NOMO-1 (cell line): ENCODE measurements at regions not wholly inside any gene's neighbourhood (a gene's known extent, or its start where the extent isn't known, plus 50 kb on each side); places are given as distances from the start of the nearest gene placed in this dataset.
"Not testable (repeated sequence)": the region's sequence is repeated elsewhere in the genome, so short reads cannot be mapped to it uniquely, and the experiment has no call there.

ENCODE experiments used
- DNase-seq, 2 experiments: peaks; one replicate each; lab custom pipeline; 2025; ENCODE audit not compliant: unreplicated experiment in 2 of 2; lab: John Stamatoyannopoulos, UW

- DNase-seq: not testable (repeated sequence)
These were observed 1164.3 kb downstream of the RPIA start for GRCh38 chr2:89855752-89856151.

DNA sequence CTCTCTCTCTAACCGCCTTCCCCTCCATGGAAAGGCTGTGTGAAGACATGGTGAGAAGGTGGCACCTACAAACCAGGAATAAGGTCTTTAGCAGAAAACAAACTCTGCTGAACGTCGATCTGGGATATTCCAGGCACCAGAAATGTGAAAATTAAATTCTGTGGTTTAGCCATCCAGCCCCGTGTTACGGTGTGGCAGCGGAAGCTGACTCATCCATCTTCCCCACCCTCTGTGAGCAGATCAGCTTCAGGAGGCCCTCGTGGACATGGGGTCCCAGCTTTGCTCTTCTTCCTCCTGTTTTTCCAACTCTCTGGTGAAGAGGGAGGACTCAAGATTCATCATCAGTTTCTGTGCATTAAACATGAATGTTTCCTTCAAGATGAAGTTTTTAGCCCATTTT is 1164.8 kb downstream of the RPIA start:
- DNase-seq: not testable (repeated sequence)

DNA sequence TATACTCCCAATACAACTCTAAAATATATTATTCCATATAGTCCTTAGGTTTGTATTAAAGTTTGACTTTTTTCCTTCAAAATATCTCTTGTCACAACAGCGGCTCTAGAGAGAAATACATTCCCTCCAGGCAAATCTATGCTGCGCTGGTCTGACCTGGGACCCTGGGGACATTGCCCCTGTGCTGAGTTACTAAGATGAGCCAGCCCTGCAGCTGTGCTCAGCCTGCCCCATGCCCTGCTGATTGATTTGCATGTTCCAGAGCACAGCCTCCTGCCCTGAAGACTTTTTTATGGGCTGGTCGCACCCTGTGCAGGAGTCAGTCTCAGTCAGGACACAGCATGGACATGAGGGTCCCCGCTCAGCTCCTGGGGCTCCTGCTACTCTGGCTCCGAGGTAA is 1170.7 kb downstream of the RPIA start:
- DNase-seq: not testable (repeated sequence)

DNA sequence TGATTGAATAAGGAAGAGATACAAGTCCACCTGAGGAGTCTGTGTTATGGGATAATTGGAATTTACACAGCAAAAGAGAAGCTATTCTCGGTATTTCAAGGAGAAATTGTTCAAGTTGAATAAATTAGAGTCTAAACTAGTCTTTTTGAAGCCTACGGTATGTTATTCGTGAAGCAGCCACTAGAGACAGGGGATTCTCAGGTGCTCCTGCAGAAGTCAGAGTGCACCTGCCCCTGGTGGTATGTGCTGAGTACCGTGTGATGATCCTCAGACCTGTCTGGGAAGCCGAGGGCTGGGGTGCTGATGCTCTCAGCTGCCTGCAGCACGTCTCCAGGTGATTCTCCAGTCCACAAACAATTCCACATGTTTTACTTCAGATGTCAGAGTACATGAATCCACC is 1171.7 kb downstream of the RPIA start:
- not testable (repeated sequence) for DNase-seq

DNA sequence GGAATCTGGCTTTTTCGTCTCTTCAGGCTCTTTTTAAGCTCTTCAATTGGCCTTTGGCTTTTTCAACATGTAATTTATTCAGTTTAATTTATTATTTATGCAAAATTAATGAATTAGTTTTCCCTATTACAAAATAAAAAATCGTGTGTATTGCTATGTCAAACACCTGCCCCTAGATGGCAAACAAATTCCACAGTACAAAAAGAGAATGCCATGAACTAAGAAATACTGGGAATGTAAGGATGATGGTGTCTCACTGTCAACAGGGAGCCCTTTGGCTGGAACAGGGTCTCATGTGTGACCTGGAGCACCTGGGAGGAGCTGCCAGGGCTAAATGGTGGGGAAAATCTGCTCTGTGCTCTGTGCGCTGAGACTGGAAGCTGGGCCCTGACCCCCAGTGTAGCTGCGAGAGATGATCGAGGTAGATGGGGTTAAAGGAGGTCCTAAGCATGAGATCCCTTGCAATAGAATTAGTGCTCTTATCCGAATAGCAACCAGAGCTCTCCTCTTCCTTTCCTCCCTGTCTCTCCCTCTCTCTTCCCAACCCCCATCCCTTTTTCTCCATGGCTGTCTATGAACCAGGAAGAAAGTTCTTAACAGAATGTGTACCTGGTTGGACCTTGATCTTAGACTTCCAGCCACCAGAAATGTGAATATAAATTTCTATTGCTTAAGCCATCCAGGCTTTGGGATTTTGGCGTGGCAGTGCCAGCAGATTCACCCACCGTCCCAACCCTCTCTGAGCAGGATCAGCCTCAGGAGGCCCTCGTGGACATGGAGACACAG is 1183.5 kb downstream of the RPIA start:
- not testable (repeated sequence) for DNase-seq

GRCh38 chr2:89876445-89876844 is 1185.0 kb downstream of the RPIA start:
- not testable (repeated sequence) for DNase-seq

GRCh38 chr2:89876878-89877277 is 1185.4 kb downstream of the RPIA start:
- DNase-seq: not testable (repeated sequence)

DNA sequence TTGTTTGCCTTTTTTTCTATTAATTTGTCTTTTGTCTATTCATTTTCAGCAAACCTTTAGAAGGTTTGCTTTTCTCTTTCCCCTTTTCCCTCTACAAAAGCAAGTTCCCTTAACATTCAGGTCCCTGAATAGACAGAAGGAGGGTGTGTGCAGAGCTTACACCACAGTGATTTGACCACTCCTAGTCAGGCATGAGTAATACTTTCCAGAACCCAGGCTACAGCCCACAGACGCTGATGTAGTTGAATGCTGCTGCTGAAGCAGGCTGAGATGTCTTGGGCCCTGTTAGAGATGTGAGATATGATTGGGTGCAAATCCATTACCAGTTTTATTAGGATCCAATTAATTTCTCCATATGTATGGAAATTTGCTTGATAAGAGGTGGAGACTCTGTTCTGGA is 1191.4 kb downstream of the RPIA start:
- DNase-seq: not testable (repeated sequence)

GRCh38 chr2:89883624-89884023 is 1192.2 kb downstream of the RPIA start:
- not testable (repeated sequence) for DNase-seq

DNA sequence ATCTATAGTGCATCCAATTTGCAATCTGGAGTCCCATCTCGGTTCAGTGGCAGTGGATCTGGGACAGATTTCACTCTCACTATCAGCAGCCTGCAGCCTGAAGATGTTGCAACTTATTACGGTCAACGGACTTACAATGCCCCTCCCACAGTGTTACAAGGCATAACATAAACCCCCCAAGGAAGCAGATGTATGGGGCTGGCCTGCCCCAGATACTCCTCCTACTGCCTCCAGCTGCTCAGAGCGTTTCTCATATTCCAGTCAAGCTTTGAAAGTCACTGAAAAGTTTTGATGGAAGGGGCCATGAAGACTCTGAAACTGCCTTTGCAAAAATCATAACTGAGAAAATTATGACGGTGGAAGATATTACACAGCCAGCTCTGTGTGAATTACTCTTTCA is 1193.6 kb downstream of the RPIA start:
- not testable (repeated sequence) for DNase-seq

DNA sequence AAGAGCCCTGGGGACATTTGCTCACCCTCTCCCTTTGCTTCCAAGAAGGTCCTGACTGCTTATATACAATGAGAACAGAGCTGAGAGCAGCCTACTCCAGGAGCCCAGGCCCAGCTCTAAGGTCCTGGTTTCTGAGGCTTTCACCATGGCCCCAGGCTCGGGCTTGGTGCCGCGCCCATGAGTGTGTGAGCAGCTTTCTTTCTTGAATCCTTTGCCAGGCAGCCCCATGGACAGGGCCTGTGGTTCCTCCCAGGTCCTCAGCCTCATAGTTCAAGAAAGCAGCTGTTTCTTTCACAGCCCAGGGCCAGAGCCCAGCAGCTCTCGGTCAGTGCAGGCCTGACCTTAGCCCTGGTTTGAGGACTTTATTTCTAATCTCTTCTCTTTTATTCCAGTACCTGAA is 1197.2 kb downstream of the RPIA start:
- DNase-seq: not testable (repeated sequence)

DNA sequence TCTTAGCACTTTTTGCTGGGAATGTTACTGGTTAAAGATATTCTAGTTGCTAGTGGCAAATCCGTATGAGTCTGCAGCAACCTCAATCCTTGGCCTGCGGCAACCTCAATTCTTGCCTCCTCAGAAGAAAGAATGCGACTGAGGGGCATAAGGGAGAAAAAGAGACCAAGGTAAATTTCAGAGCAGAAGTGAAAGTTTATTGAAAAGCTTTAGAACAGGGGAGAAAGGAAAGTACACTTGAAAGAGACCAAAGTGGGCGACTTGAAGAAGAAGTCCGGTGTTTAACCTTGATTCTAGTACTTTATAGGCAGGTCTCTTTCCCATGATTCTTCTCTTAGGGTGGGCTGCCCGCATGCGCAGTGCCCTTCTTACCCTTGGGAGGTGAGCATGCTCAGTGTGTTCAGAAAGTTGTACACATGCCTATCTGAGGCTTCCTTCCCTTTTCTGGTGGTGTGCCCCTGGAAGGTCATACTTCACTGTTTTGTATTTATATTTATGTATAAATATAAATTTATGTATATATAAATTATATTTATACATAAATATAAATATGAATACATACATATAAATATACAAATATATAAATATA is 1198.8 kb downstream of the RPIA start:
- not testable (repeated sequence) for DNase-seq

- DNase-seq: not testable (repeated sequence)
These were observed 1203.5 kb downstream of the RPIA start for GRCh38 chr2:89894988-89895387.

DNA sequence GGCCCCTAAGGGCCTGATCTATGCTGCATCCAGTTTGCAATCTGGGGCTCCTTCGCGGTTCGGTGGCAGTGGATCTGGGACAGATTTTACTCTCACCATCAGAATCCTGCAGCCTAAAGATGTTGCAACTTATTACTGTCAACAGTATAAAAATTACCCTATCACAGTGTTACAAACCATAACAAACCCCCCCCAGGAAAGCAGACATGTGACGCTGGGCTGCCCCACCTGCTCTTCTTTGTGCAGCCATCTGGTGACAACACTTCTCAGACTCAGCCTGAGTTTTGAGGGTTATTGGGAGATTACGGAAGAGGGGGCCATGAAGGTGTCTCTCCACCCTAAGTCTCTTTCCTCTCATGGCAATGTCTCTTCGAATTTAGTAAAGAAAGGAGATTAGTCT is 1204.2 kb downstream of the RPIA start:
- not testable (repeated sequence) for DNase-seq

- DNase-seq: not testable (repeated sequence)
These were observed 1235.5 kb downstream of the RPIA start for GRCh38 chr2:89927018-89927417.

DNA sequence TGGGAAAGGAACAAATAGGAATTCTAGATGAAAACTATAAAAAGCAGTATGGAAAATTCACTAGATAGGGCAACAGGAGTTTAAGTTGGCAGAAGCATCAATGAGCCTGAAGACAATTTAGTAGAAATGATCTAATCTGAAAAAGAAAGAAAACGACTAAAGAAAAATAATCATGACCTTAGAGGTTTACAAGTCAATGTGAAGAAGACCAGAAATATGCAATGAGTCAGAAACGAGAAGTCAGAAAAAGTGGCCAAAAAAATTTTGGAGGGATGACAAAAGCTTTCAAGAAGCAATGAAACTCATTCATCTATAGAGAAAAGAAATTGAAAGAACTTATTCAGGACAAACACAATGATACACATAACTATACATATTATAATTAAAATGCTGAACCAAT is 1244.0 kb downstream of the RPIA start:
- DNase-seq: not testable (repeated sequence)

- DNase-seq: not testable (repeated sequence)
These were observed 1244.5 kb downstream of the RPIA start for GRCh38 chr2:89936011-89936410.

GRCh38 chr2:89936559-89936958 is 1245.1 kb downstream of the RPIA start:
- DNase-seq: not testable (repeated sequence)

DNA sequence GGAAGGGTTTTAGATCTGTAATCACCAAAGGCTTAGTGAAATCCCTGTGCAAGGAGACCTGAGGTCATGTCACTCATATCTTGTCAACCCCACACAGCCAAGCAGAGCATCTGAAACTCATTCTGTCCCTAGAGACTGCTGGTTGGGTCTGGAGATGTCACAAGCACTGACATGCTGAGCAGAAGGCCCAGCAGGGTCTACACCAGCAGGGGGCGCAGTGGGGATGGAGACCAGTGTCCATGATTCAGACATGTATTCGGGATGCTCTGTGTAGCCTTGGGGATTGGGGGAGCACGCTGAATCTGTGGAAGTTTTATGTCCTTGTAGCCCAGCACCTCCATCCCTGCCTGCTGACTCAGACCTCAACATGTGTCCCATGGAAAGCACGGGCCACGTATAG is 1247.3 kb downstream of the RPIA start:
- not testable (repeated sequence) for DNase-seq

- not testable (repeated sequence) for DNase-seq
These were observed 1252.8 kb downstream of the RPIA start for GRCh38 chr2:89944267-89944666.

DNA sequence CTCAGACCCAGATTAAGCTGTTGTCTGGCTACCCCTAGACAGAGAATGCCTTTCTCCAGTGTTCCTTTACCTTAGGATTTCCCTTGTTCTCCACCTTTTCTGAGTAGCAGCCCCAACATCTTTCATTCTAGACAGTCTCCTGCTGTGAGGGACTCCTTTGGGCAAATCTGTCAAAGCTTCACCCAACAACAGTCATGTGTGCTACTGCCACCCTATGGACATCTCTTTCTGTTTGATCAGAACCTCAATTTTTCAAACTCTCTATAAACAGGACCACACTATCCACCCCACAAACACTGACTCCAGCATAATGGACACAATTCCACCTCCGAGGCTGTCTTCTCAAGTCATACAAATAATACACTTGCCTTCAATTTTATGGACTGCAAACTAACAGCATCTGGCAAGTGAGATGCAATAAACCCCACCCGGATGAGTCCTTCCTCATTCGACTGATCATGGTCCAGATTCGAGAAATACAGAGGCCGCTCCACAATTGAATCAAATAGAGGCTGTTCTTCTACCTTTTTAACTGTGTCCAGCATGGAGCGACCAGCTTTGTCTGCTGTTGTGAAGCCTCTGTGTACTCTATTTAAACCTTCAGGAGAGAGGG is 1253.6 kb downstream of the RPIA start:
- not testable (repeated sequence) for DNase-seq
